ENCODE measurements at regions not wholly inside any gene's neighbourhood (a gene's known extent, or its start where the extent isn't known, plus 50 kb on each side); places are given as distances from the start of the nearest gene placed in this dataset.
"Not testable (repeated sequence)": the region's sequence is repeated elsewhere in the genome, so short reads cannot be mapped to it uniquely, and the experiment has no call there.

- H3K4me3 ChIP-seq = no peak overlapping the region
- no peaks in the 10 kb centered on the region for H3K27me3 ChIP-seq
- no peaks in the 10 kb centered on the region for H3K9me3 ChIP-seq (replicated peaks in 1 of 3)
- intact Hi-C loops (cut with DNase I) = no loop called here
- H3K4me1 ChIP-seq (replicated peaks in 1 of 2) = no peaks in the 10 kb centered on the region
- no peak overlapping the region for H3K27ac ChIP-seq
- WGBS, 4 donors = 86 to 97% (median 90%) methylated on average over 2 of the region's 2 CpGs
- TF ChIP-seq CTCF (IDR thresholded peaks at IDR 0.05) = no peak
- TF ChIP-seq POLR2A (IDR thresholded peaks at IDR 0.05) = no peak
- no peak for DNase-seq
- no peaks in the 10 kb centered on the region for H3K36me3 ChIP-seq (replicated peaks in 1 of 2)
Observed at GRCh38 chr5:136738829-136739228, 373.5 kb upstream of the TRPC7 start.

GRCh38 chr5:136736021-136736420 lies 370.7 kb upstream of the TRPC7 start:
- Histone ChIP-seq H3K9me3 (replicated peaks in 1 of 3) (no peaks in the 10 kb centered on the region), H3K4me3 (no peak overlapping the region), H3K36me3 (replicated peaks in 1 of 2) (no peaks in the 10 kb centered on the region), H3K27me3 (no peaks in the 10 kb centered on the region), H3K27ac (no peak overlapping the region), H3K4me1 (replicated peaks in 1 of 2) (no peaks in the 10 kb centered on the region)
- WGBS, 4 donors = 63 to 70% (median 69%) methylated on average over 6 of the region's 6 CpGs
- no peak for DNase-seq
- TF ChIP-seq POLR2A (IDR thresholded peaks at IDR 0.05) (no peak), CTCF (IDR thresholded peaks at IDR 0.05) (no peak)
- intact Hi-C loops (cut with DNase I) = no loop called here

- intact Hi-C loops (cut with DNase I); H3K36me3 ChIP-seq (replicated peaks in 1 of 2); H3K9me3 ChIP-seq (replicated peaks in 1 of 3); DNase-seq; H3K4me3 ChIP-seq; H3K27me3 ChIP-seq; H3K4me1 ChIP-seq (replicated peaks in 1 of 2); H3K27ac ChIP-seq: not testable (repeated sequence)
- WGBS, 4 donors = 54 to 57% (median 56%) methylated on average over 4 of the region's 4 CpGs
Observed at GRCh38 chr5:136735611-136736010, 370.3 kb upstream of the TRPC7 start.

- no peak overlapping the region for H3K4me3 ChIP-seq
- no peaks in the 10 kb centered on the region for H3K36me3 ChIP-seq (replicated peaks in 1 of 2)
- peaks cover 0 to 7% of the 10 kb centered on the region in 2 donors for H3K4me1 ChIP-seq (replicated peaks in 1 of 2)
- H3K27ac ChIP-seq = no peak overlapping the region
- H3K9me3 ChIP-seq (replicated peaks in 1 of 3) = no peaks in the 10 kb centered on the region
- no peaks in the 10 kb centered on the region for H3K27me3 ChIP-seq
- intact Hi-C loops (cut with DNase I) = no loop called here
- TF ChIP-seq POLR2A (IDR thresholded peaks at IDR 0.05) (no peak), CTCF (IDR thresholded peaks at IDR 0.05) (no peak)
- no peak for DNase-seq
- WGBS, 4 donors = 76 to 92% (median 87%) methylated on average over 1 of the region's 1 CpG
Observed at GRCh38 chr5:136734628-136735027, 369.3 kb upstream of the TRPC7 start.

GRCh38 chr5:136732751-136733150 lies 367.4 kb upstream of the TRPC7 start:
- 81 to 92% (median 87%) methylated on average over 1 of the region's 1 CpG for WGBS, 4 donors
- H3K9me3 ChIP-seq (replicated peaks in 1 of 3) = no peaks in the 10 kb centered on the region

More at GRCh38 chr5:136732751-136733150, 367.4 kb upstream of the TRPC7 start:
- H3K4me1 ChIP-seq (replicated peaks in 1 of 2) = peaks cover 0 to 7% of the 10 kb centered on the region in 2 donors
- no peaks in the 10 kb centered on the region for H3K36me3 ChIP-seq (replicated peaks in 1 of 2)
- TF ChIP-seq POLR2A (IDR thresholded peaks at IDR 0.05) = no peak
- no peak for TF ChIP-seq CTCF (IDR thresholded peaks at IDR 0.05)
- intact Hi-C loops (cut with DNase I) = no loop called here
- H3K27me3 ChIP-seq = no peaks in the 10 kb centered on the region
- H3K27ac ChIP-seq = no peak overlapping the region
- DNase-seq = no peak
- H3K4me3 ChIP-seq = no peak overlapping the region
